Cardiac fibroblast (primary cell): ENCODE measurements at regions not wholly inside any gene's neighbourhood (a gene's known extent, or its start where the extent isn't known, plus 50 kb on each side); places are given as distances from the start of the nearest gene placed in this dataset.

Experiments
- DNase-seq, 2 donors: peaks; one replicate each; pipeline versions ENCODE4 v3.0.0 to v3.0.0-alpha.2; 2010; ENCODE audit warnings: low read depth in 2 of 2
- H3K4me3 ChIP-seq, 2 donors: replicated peaks in 1 of 2; 1 replicate in 1 of 2; 2 replicates in 1 of 2; pipeline ENCODE4 v1.5.1; 2011; ENCODE audit warnings: low read depth in 2 of 2, low read length in 2 of 2, mild to moderate bottlenecking in 2 of 2, moderate library complexity in 1 of 2
- CTCF ChIP-seq: IDR thresholded peaks from one replicate; pipeline ENCODE4 v1.5.1; 2011; ENCODE audit warnings: low read depth, mild to moderate bottlenecking, low read length, inconsistent platforms

DNA sequence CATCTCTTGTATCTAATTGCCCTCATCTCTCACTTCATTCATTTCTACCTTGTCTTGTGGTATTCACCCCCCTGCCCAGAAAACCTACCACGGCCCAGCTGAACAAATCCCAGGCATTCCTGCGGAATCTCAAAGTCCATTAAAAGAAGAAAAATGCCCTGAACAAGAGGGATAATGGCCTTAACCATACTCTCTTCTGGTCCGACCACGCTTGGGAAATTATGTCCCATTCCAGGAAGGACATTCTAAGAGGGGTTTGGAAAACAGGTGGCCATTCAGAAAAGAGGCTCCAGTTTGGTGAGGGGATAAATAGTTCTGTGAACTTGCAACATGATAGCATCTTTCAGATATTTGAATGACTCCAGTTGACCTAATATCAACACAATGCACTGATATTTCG lies 349.9 kb upstream of the ZNF521 start:
- no peak for TF ChIP-seq CTCF
- H3K4me3 ChIP-seq = no peak overlapping the region
- DNase-seq = no peak

GRCh38 chr18:25686960-25687500 lies 335.1 kb upstream of the ZNF521 start:
- no peak for DNase-seq
- TF ChIP-seq CTCF = no peak
- no peak overlapping the region for H3K4me3 ChIP-seq

DNA sequence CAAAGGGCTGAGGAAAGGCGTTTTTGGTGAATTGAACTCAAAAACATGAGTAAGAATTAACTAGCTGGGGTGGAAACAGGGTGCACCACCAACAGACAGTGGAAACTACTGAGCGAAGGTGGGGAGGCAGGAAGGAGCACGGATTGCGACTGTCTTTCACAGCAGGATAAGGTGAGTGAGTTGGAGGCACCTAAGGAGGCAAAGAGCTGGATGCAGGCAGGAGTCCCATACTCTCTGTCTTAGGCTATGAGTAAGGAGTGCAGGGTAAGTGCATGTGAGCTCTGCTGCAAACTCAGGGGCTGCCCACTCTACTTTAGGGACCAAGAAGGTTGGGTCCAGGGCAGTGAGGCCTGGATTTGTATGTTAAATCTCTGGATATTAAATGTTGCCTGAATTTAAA lies 333.1 kb upstream of the ZNF521 start:
- DNase-seq = no peak

GRCh38 chr18:25679491-25679890 lies 327.5 kb upstream of the ZNF521 start:
- H3K4me3 ChIP-seq = no peak overlapping the region
- no peak for TF ChIP-seq CTCF
- DNase-seq = no peak

More for the DNA sequence above, 333.1 kb upstream of the ZNF521 start:
- no peak for TF ChIP-seq CTCF
- H3K4me3 ChIP-seq = no peak overlapping the region

GRCh38 chr18:25678221-25678620 lies 326.3 kb upstream of the ZNF521 start:
- TF ChIP-seq CTCF = no peak
- DNase-seq = no peak
- no peak overlapping the region for H3K4me3 ChIP-seq

- no peak for DNase-seq
- no peak for TF ChIP-seq CTCF
- no peak overlapping the region for H3K4me3 ChIP-seq
Measured at GRCh38 chr18:25675123-25675850, 323.3 kb upstream of the ZNF521 start.
